Uterus (tissue), 3 donors: ENCODE measurements at regions not wholly inside any gene's neighbourhood (a gene's known extent, or its start where the extent isn't known, plus 50 kb on each side); places are given as distances from the start of the nearest gene placed in this dataset.

Experiments used
- DNase-seq, 2 donors: peaks; one replicate each; pipeline ENCODE4 v3.0.0-alpha.2; 2019 to 2020
- H3K27ac ChIP-seq, 2 donors: fragments of 200-600 bp; sonication (generic); 1 replicate in 1 of 2; 2 replicates in 1 of 2; pipeline ENCODE4 v1.5.1; 2016 to 2018
- H3K27me3 ChIP-seq, 2 donors: fragments of 200-600 bp; sonication (generic); one replicate each; pipeline ENCODE4 v1.5.1; 2018 to 2019; ENCODE audit warnings: control low read depth in 1 of 2
- H3K36me3 ChIP-seq, 2 donors: fragments of 200-600 bp; sonication (generic); one replicate each; pipeline ENCODE4 v1.5.1; 2019; ENCODE audit warnings: control low read depth in 1 of 2
- H3K4me1 ChIP-seq, 2 donors: fragments of 200-600 bp; sonication (generic); one replicate each; pipeline ENCODE4 v1.5.1; 2018 to 2019; ENCODE audit warnings: control low read depth in 1 of 2
- H3K4me3 ChIP-seq, 2 donors: fragments of 200-600 bp; sonication (generic); 1 replicate in 1 of 2; 2 replicates in 1 of 2; pipeline ENCODE4 v1.5.1; 2018 to 2019; ENCODE audit warnings: mild to moderate bottlenecking in 1 of 2
- H3K9me3 ChIP-seq, 2 donors: fragments of 200-600 bp; sonication (generic); one replicate each; pipeline ENCODE4 v1.5.1; 2019; ENCODE audit warnings: control low read depth in 1 of 2
- POLR2A ChIP-seq, 2 donors: fragments of 450-650 bp; IDR thresholded peaks; one replicate each; pipeline ENCODE4 v1.6.1; 2016; ENCODE audit warnings: antibody characterized with exemption in 2 of 2, mild to moderate bottlenecking in 1 of 2, moderate library complexity in 1 of 2
- intact Hi-C: fragments of 100-400 bp; cut with DNase I; formaldehyde crosslinking; loops from one replicate; pipeline ENCODE4 v1.15.1; 2023; ENCODE audit warnings: low total_unique reads
- TF ChIP-seq, protein P1 (sequence below), 4 experiments: fragments of 200-600 bp in 2 of 4; fragments of 450-650 bp in 2 of 4; sonication (generic) in 2 of 4; IDR thresholded peaks; one replicate each; pipeline ENCODE4 v1.5.1; 2016 to 2019; ENCODE audit warnings: antibody characterized with exemption in 4 of 4, mild to moderate bottlenecking in 2 of 4, moderate library complexity in 1 of 4
- donor health status: DM: yes; HTN: yes; CAD: no.

GRCh38 chr20:25142435-25142834 lies 53.1 kb upstream of the ENTPD6 start:
- intact Hi-C loops = no loop called here
- TF ChIP-seq, protein P1, sequence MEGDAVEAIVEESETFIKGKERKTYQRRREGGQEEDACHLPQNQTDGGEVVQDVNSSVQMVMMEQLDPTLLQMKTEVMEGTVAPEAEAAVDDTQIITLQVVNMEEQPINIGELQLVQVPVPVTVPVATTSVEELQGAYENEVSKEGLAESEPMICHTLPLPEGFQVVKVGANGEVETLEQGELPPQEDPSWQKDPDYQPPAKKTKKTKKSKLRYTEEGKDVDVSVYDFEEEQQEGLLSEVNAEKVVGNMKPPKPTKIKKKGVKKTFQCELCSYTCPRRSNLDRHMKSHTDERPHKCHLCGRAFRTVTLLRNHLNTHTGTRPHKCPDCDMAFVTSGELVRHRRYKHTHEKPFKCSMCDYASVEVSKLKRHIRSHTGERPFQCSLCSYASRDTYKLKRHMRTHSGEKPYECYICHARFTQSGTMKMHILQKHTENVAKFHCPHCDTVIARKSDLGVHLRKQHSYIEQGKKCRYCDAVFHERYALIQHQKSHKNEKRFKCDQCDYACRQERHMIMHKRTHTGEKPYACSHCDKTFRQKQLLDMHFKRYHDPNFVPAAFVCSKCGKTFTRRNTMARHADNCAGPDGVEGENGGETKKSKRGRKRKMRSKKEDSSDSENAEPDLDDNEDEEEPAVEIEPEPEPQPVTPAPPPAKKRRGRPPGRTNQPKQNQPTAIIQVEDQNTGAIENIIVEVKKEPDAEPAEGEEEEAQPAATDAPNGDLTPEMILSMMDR (IDR thresholded peaks at IDR 0.05) = no peak
- no peak for TF ChIP-seq POLR2A (IDR thresholded peaks at IDR 0.05)
- no peaks in the 10 kb centered on the region for H3K4me1 ChIP-seq

GRCh38 chr20:25145131-25145530 lies 50.4 kb upstream of the ENTPD6 start:
- Histone ChIP-seq H3K4me1 (no peaks in the 10 kb centered on the region), H3K36me3 (no peaks in the 10 kb centered on the region), H3K4me3 (no peak overlapping the region), H3K9me3 (no peaks in the 10 kb centered on the region), H3K27ac (no peak overlapping the region), H3K27me3 (no peaks in the 10 kb centered on the region)
- DNase-seq = no peak
- TF ChIP-seq POLR2A (IDR thresholded peaks at IDR 0.05) = no peak
- TF ChIP-seq, protein P1 (IDR thresholded peaks at IDR 0.05) = no peak
- intact Hi-C loops = no loop called here

More at GRCh38 chr20:25142435-25142834, 53.1 kb upstream of the ENTPD6 start:
- H3K36me3 ChIP-seq = no peaks in the 10 kb centered on the region
- no peaks in the 10 kb centered on the region for H3K9me3 ChIP-seq
- H3K27me3 ChIP-seq = no peaks in the 10 kb centered on the region
- no peak overlapping the region for H3K27ac ChIP-seq
- H3K4me3 ChIP-seq = no peak overlapping the region
- no peak for DNase-seq
